ENCODE measurements at regions not wholly inside any gene's neighbourhood (a gene's known extent, or its start where the extent isn't known, plus 50 kb on each side); places are given as distances from the start of the nearest gene placed in this dataset.
A peak's percentile ranks its signal among the peaks of the same experiment; 100 is the strongest.
"Not testable (repeated sequence)": the region's sequence is repeated elsewhere in the genome, so short reads cannot be mapped to it uniquely, and the experiment has no call there.

DNA sequence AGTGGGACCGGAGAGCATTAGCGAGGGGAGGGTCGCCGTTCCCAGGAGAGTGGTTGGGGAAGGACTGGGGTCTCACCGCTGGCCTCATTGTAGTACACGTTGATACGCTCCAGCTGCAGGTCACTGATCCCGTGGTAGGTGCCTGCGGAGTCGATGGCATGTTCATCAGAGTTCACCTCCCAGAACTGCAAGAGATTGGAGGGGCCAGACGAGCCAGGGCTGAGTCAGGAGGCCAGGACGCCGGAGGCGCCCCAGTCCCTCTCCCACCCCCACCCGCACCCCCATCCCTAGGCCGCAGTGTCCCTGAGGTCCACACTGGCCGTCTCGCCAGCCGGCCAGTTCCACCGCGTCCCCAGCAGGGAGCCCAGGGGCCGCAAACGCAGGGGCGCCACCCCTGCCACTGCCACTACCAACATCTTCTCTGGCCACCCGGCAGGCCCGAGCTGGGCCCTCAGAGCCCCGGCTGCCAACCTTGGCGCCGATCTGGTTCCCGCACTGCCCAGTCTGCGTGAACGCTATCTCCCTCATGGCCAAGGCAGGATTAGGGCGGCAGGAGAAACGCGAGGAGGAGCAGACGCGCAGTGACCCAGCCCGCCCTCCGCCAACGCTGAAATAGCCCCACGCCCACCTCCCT, 144.2 kb downstream of the ALG10 start (continued):
- TF ChIP-seq, protein P1, sequence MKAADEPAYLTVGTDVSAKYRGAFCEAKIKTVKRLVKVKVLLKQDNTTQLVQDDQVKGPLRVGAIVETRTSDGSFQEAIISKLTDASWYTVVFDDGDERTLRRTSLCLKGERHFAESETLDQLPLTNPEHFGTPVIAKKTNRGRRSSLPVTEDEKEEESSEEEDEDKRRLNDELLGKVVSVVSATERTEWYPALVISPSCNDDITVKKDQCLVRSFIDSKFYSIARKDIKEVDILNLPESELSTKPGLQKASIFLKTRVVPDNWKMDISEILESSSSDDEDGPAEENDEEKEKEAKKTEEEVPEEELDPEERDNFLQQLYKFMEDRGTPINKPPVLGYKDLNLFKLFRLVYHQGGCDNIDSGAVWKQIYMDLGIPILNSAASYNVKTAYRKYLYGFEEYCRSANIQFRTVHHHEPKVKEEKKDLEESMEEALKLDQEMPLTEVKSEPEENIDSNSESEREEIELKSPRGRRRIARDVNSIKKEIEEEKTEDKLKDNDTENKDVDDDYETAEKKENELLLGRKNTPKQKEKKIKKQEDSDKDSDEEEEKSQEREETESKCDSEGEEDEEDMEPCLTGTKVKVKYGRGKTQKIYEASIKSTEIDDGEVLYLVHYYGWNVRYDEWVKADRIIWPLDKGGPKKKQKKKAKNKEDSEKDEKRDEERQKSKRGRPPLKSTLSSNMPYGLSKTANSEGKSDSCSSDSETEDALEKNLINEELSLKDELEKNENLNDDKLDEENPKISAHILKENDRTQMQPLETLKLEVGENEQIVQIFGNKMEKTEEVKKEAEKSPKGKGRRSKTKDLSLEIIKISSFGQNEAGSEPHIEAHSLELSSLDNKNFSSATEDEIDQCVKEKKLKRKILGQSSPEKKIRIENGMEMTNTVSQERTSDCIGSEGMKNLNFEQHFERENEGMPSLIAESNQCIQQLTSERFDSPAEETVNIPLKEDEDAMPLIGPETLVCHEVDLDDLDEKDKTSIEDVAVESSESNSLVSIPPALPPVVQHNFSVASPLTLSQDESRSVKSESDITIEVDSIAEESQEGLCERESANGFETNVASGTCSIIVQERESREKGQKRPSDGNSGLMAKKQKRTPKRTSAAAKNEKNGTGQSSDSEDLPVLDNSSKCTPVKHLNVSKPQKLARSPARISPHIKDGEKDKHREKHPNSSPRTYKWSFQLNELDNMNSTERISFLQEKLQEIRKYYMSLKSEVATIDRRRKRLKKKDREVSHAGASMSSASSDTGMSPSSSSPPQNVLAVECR (CRISPR knock-in tag; IDR thresholded peaks at IDR 0.05; ENCODE audit: borderline replicate concordance): no peak

DNA sequence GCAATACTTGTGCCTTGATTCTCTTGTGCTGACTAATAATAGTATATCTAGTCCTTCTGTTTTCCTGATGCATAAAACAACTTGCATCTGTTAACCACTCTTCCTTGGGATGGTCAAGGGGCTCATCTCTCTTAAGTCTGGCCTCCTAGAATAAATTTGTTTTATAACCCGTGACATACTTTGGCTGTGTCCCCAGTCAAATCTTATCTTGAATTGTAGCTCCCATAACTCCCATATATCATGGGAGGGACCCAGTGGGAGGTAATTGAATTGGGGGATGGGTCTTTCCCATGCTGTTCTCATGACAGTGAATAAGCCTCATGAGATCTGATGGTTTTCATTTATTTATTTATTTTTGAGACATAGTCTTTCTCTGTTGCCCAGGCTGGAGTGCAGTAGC, 146.2 kb downstream of the ALG10 start:
- CTCF ChIA-PET (ENCODE audit: low intra/inter-chr PET ratio, low total read pairs); H2AFZ ChIP-seq (ENCODE audit: low read length); BruUV-seq (replicated peaks); DNase-seq (ENCODE audit: low spot score); ATAC-seq; H3K4me2 ChIP-seq (ENCODE audit: low read depth, low read length); H3K9ac ChIP-seq (ENCODE audit: insufficient read depth, low read depth, low read length); H3K27me3 ChIP-seq (ENCODE audit: control insufficient read depth in 1 of 2, insufficient read depth in 2 of 2, low read length in 2 of 2); FAIRE-seq; H3K79me2 ChIP-seq (ENCODE audit: insufficient read depth, low read length); H3K27ac ChIP-seq (ENCODE audit: extremely low read length, insufficient read depth, low read length); H3K36me3 ChIP-seq (replicated peaks in 1 of 2; ENCODE audit: control insufficient read depth in 1 of 2, insufficient read depth in 2 of 2, low read length in 2 of 2); POLR2A ChIA-PET; H3K9me3 ChIP-seq (ENCODE audit: low read length); intact Hi-C loops (cut with micrococcal nuclease; ENCODE audit: unreplicated experiment); H3K4me1 ChIP-seq (ENCODE audit: insufficient read depth, low read length); H3K4me3 ChIP-seq (replicated peaks in 1 of 3; ENCODE audit: insufficient read depth in 1 of 3, low read depth in 2 of 3, low read length in 3 of 3); H4K20me1 ChIP-seq (ENCODE audit: insufficient read depth, low read length); in situ Hi-C loops (cut with HindIII; ENCODE audit: extremely low pct_ligation_motif_present, low pct_unique_long_range_greater_than_20kb): not testable (repeated sequence)
- 0% methylated on average over 1 of the region's 1 CpG for WGBS (ENCODE audit: low lambda C conversion rate)

DNA sequence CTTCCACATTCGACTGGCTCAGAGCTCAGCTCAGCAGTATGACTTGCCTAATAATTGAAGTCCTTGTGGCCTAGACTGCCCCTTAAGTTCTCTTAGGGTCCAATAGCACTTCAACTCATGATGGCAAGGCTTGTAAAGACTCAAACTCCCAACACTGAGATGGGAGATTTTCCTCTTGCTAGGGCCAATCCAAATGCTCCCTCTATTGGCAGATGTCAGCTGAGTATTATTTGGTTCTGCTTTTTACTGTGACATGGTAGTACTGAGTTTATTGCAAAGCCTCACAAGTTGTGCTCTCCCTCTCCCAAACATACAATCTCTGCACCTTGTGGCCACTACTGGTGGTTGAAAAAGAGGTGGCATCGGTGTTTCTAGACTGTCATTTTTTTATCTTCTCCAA, 164.2 kb downstream of the ALG10 start:
- H4K20me1 ChIP-seq (ENCODE audit: insufficient read depth, low read length): no peaks in the 10 kb centered on the region
- FAIRE-seq (no peak), DNase-seq (ENCODE audit: low spot score) (no peak), ATAC-seq (no peak)
- no peaks in the 10 kb centered on the region for H3K79me2 ChIP-seq (ENCODE audit: insufficient read depth, low read length)
- in situ Hi-C loops (cut with HindIII; ENCODE audit: extremely low pct_ligation_motif_present, low pct_unique_long_range_greater_than_20kb): no loop called here
- ChIA-PET CTCF (ENCODE audit: low intra/inter-chr PET ratio, low total read pairs) (no interaction called here), POLR2A (no interaction called here)
- H2AFZ ChIP-seq (ENCODE audit: low read length): no peak overlapping the region
- 9% methylated on average over 1 of the region's 2 CpGs for WGBS (ENCODE audit: low lambda C conversion rate)
- H3K36me3 ChIP-seq (replicated peaks in 1 of 2; ENCODE audit: control insufficient read depth in 1 of 2, insufficient read depth in 2 of 2, low read length in 2 of 2): no peaks in the 10 kb centered on the region
- H3K4me2 ChIP-seq (ENCODE audit: low read depth, low read length): no peak overlapping the region
- H3K9ac ChIP-seq (ENCODE audit: insufficient read depth, low read depth, low read length): no peak overlapping the region
- no peak overlapping the region for H3K27ac ChIP-seq (ENCODE audit: extremely low read length, insufficient read depth, low read length)
- H3K4me3 ChIP-seq (replicated peaks in 1 of 3; ENCODE audit: insufficient read depth in 1 of 3, low read depth in 2 of 3, low read length in 3 of 3): no peak overlapping the region
- TF ChIP-seq RORA (CRISPR knock-in tag; IDR thresholded peaks at IDR 0.05) (no peak), MED13 (CRISPR knock-in tag; IDR thresholded peaks at IDR 0.05) (no peak), ZZZ3 (CRISPR knock-in tag; IDR thresholded peaks at IDR 0.05; ENCODE audit: borderline replicate concordance) (no peak), TBX2 (CRISPR knock-in tag; IDR thresholded peaks at IDR 0.05; ENCODE audit: borderline replicate concordance) (no peak)
- TF ChIP-seq, protein P2, sequence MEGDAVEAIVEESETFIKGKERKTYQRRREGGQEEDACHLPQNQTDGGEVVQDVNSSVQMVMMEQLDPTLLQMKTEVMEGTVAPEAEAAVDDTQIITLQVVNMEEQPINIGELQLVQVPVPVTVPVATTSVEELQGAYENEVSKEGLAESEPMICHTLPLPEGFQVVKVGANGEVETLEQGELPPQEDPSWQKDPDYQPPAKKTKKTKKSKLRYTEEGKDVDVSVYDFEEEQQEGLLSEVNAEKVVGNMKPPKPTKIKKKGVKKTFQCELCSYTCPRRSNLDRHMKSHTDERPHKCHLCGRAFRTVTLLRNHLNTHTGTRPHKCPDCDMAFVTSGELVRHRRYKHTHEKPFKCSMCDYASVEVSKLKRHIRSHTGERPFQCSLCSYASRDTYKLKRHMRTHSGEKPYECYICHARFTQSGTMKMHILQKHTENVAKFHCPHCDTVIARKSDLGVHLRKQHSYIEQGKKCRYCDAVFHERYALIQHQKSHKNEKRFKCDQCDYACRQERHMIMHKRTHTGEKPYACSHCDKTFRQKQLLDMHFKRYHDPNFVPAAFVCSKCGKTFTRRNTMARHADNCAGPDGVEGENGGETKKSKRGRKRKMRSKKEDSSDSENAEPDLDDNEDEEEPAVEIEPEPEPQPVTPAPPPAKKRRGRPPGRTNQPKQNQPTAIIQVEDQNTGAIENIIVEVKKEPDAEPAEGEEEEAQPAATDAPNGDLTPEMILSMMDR (CRISPR knock-in tag; IDR thresholded peaks at IDR 0.05): peak; percentile 23; the same call in 1 of the 2 replicates
- H3K9me3 ChIP-seq (ENCODE audit: low read length): no peaks in the 10 kb centered on the region
- no peaks in the 10 kb centered on the region for H3K27me3 ChIP-seq (ENCODE audit: control insufficient read depth in 1 of 2, insufficient read depth in 2 of 2, low read length in 2 of 2)
- no peaks in the 10 kb centered on the region for H3K4me1 ChIP-seq (ENCODE audit: insufficient read depth, low read length)
- intact Hi-C loops (cut with micrococcal nuclease; ENCODE audit: unreplicated experiment): no loop called here
- BruUV-seq (replicated peaks): no TSS peak

Data from HepG2 (cell line).